ENCODE measurements at regions not wholly inside any gene's neighbourhood (a gene's known extent, or its start where the extent isn't known, plus 50 kb on each side); places are given as distances from the start of the nearest gene placed in this dataset.

DNA sequence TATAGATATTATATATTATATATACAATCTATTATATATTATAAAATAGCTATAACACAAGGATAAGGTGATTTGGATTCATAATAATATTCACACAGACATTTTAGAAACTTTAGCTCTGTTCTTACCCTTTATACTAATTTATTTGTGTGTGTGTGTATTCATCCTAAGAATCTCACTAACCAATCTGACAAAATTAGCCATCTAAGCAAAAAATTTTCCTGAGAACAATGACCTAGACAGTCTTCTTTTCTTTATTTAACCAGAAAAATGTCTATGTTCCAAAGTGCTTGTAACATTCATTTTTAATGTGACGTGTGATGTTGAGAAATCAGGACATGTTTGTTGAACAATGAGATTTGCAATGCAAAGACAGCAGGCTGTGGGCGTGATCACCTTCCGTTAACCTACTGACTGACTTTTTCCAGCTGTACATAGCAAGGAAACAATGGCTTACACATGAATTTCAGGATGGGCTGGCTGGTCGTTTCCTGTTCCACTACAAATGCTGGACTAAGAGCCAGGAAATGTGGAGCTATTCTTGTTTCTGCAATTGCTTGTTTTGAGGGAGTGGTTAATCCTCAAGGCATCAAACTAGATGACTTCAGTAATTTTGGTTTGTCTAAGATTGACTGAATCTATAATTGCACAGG, 634.6 kb upstream of the ARGLU1 start:
- BruUV-seq (replicated peaks): no TSS peak
- Histone ChIP-seq H3F3A (ENCODE audit: insufficient read depth, low read depth) (no peaks in the 10 kb centered on the region), H3K9me3 (ENCODE audit: insufficient read depth, low read depth) (no peaks in the 10 kb centered on the region), H2AFZ (no peak overlapping the region), H3K9me2 (ENCODE audit: insufficient read depth) (no peaks in the 10 kb centered on the region), H3K27ac (no peak overlapping the region), H3K27me3 (ENCODE audit: insufficient read depth, low read depth) (no peaks in the 10 kb centered on the region), H3K4me3 (no peak overlapping the region), H3K4me1 (replicated peaks; ENCODE audit: insufficient read depth) (no peaks in the 10 kb centered on the region), H3K4me2 (no peak overlapping the region), H3K79me2 (ENCODE audit: low read depth) (no peaks in the 10 kb centered on the region), H3K36me3 (ENCODE audit: low read depth) (no peaks in the 10 kb centered on the region), H4K20me1 (ENCODE audit: insufficient read depth) (no peaks in the 10 kb centered on the region)
- intact Hi-C loops (cut with micrococcal nuclease; ENCODE audit: unreplicated experiment): no loop called here
- POLR2A ChIA-PET (ENCODE audit: unreplicated experiment): no interaction called here
- CTCF ChIA-PET: interaction anchor here (0.6 kb wide), 1 partner anchor 175 kb away, joined by 4 read pairs; no protein-coding TSS in a partner anchor
- DNase-seq: no peak
- TF ChIP-seq, protein P1, sequence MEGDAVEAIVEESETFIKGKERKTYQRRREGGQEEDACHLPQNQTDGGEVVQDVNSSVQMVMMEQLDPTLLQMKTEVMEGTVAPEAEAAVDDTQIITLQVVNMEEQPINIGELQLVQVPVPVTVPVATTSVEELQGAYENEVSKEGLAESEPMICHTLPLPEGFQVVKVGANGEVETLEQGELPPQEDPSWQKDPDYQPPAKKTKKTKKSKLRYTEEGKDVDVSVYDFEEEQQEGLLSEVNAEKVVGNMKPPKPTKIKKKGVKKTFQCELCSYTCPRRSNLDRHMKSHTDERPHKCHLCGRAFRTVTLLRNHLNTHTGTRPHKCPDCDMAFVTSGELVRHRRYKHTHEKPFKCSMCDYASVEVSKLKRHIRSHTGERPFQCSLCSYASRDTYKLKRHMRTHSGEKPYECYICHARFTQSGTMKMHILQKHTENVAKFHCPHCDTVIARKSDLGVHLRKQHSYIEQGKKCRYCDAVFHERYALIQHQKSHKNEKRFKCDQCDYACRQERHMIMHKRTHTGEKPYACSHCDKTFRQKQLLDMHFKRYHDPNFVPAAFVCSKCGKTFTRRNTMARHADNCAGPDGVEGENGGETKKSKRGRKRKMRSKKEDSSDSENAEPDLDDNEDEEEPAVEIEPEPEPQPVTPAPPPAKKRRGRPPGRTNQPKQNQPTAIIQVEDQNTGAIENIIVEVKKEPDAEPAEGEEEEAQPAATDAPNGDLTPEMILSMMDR (conservative IDR thresholded peaks at IDR 0.05): no peak
- no peak for TF ChIP-seq EZH2 (IDR thresholded peaks at IDR 0.05; ENCODE audit: low read depth)

DNA sequence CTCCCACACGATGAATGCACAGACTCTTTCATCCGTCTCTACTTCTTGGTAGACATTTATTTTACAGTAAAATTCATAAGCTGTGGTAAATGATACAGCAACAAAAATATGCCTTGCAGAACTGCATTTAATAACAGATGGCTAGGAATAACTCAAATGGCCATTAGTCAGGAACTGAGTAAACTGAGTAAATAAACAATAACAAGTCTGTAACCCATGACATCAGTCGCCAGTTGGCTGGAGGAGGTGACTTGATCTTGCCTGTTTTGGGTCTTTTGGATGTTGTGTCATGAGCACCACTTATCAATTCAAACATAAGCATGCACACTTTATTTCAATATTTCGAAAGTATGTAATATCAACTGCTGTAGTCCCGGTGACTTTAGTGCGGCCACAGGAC, 632.6 kb upstream of the ARGLU1 start:
- no peaks in the 10 kb centered on the region for H3K79me2 ChIP-seq (ENCODE audit: low read depth)
- intact Hi-C loops (cut with micrococcal nuclease; ENCODE audit: unreplicated experiment): no loop called here
- POLR2A ChIA-PET (ENCODE audit: unreplicated experiment): no interaction called here

GRCh38 chr13:107192289-107192688, 624.4 kb upstream of the ARGLU1 start:
- Histone ChIP-seq H3K79me2 (ENCODE audit: low read depth) (no peaks in the 10 kb centered on the region), H3K36me3 (ENCODE audit: low read depth) (no peaks in the 10 kb centered on the region), H3K4me1 (replicated peaks; ENCODE audit: insufficient read depth) (no peaks in the 10 kb centered on the region), H3K27me3 (ENCODE audit: insufficient read depth, low read depth) (no peaks in the 10 kb centered on the region), H4K20me1 (ENCODE audit: insufficient read depth) (no peaks in the 10 kb centered on the region), H3K4me3 (no peak overlapping the region), H3K27ac (no peak overlapping the region), H2AFZ (no peak overlapping the region), H3K4me2 (no peak overlapping the region), H3K9me3 (ENCODE audit: insufficient read depth, low read depth) (no peaks in the 10 kb centered on the region), H3F3A (ENCODE audit: insufficient read depth, low read depth) (no peaks in the 10 kb centered on the region), H3K9me2 (ENCODE audit: insufficient read depth) (no peaks in the 10 kb centered on the region)
- ChIA-PET CTCF (no interaction called here), POLR2A (ENCODE audit: unreplicated experiment) (no interaction called here)
- intact Hi-C loops (cut with micrococcal nuclease; ENCODE audit: unreplicated experiment): no loop called here
- no TSS peak for BruUV-seq (replicated peaks)
- TF ChIP-seq EZH2 (IDR thresholded peaks at IDR 0.05; ENCODE audit: low read depth): no peak
- TF ChIP-seq, protein P1 (conservative IDR thresholded peaks at IDR 0.05): no peak
- no peak for DNase-seq

More for the DNA sequence above, 632.6 kb upstream of the ARGLU1 start:
- CTCF ChIA-PET: interaction anchor here (0.6 kb wide), 1 partner anchor 230 kb away, joined by 3 read pairs; no protein-coding TSS in a partner anchor
- Histone ChIP-seq H3K9me3 (ENCODE audit: insufficient read depth, low read depth) (no peaks in the 10 kb centered on the region), H3K4me3 (no peak overlapping the region), H3K36me3 (ENCODE audit: low read depth) (no peaks in the 10 kb centered on the region), H3K4me2 (no peak overlapping the region), H4K20me1 (ENCODE audit: insufficient read depth) (no peaks in the 10 kb centered on the region), H3K4me1 (replicated peaks; ENCODE audit: insufficient read depth) (no peaks in the 10 kb centered on the region), H3F3A (ENCODE audit: insufficient read depth, low read depth) (no peaks in the 10 kb centered on the region), H3K9me2 (ENCODE audit: insufficient read depth) (no peaks in the 10 kb centered on the region), H3K27me3 (ENCODE audit: insufficient read depth, low read depth) (no peaks in the 10 kb centered on the region), H2AFZ (no peak overlapping the region), H3K27ac (no peak overlapping the region)
- no TSS peak for BruUV-seq (replicated peaks)
- TF ChIP-seq, protein P1 (conservative IDR thresholded peaks at IDR 0.05): no peak
- TF ChIP-seq EZH2 (IDR thresholded peaks at IDR 0.05; ENCODE audit: low read depth): no peak
- no peak for DNase-seq
